ENCODE measurements at regions not wholly inside any gene's neighbourhood (a gene's known extent, or its start where the extent isn't known, plus 50 kb on each side); places are given as distances from the start of the nearest gene placed in this dataset.

- H3K27me3 ChIP-seq = no peaks in the 10 kb centered on the region
Measured at GRCh38 chr6:39998126-39998525, 63.9 kb upstream of the MOCS1 start.

GRCh38 chr6:39997101-39997635, 62.9 kb upstream of the MOCS1 start:
- Histone ChIP-seq H3K9me3 (ENCODE audit: low read depth) (no peaks in the 10 kb centered on the region), H3K4me1 (ENCODE audit: low read depth) (no peaks in the 10 kb centered on the region), H3K36me3 (no peaks in the 10 kb centered on the region), H3K27ac (no peak overlapping the region), H3K4me3 (no peak overlapping the region), H3K27me3 (no peaks in the 10 kb centered on the region)
- no peak for DNase-seq (ENCODE audit: low read depth in 1 of 2, low spot score in 1 of 2)
- no peak for TF ChIP-seq CTCF (IDR thresholded peaks at IDR 0.05; ENCODE audit: low read depth, low read length)

More at GRCh38 chr6:39998126-39998525, 63.9 kb upstream of the MOCS1 start:
- Histone ChIP-seq H3K4me3 (no peak overlapping the region), H3K27ac (no peak overlapping the region), H3K36me3 (no peaks in the 10 kb centered on the region), H3K9me3 (ENCODE audit: low read depth) (no peaks in the 10 kb centered on the region), H3K4me1 (ENCODE audit: low read depth) (no peaks in the 10 kb centered on the region)
- TF ChIP-seq CTCF (IDR thresholded peaks at IDR 0.05; ENCODE audit: low read depth, low read length) = no peak
- DNase-seq (ENCODE audit: low read depth in 1 of 2, low spot score in 1 of 2) = no peak

GRCh38 chr6:39995633-39996032, 61.4 kb upstream of the MOCS1 start:
- no peak for TF ChIP-seq CTCF (IDR thresholded peaks at IDR 0.05; ENCODE audit: low read depth, low read length)
- Histone ChIP-seq H3K27me3 (no peaks in the 10 kb centered on the region), H3K27ac (no peak overlapping the region), H3K4me3 (no peak overlapping the region), H3K9me3 (ENCODE audit: low read depth) (no peaks in the 10 kb centered on the region), H3K4me1 (ENCODE audit: low read depth) (no peaks in the 10 kb centered on the region), H3K36me3 (no peaks in the 10 kb centered on the region)
- DNase-seq (ENCODE audit: low read depth in 1 of 2, low spot score in 1 of 2) = no peak

GRCh38 chr6:39992861-39993622, 58.8 kb upstream of the MOCS1 start:
- peak in 1 of 2 donors; percentile 18 for DNase-seq (ENCODE audit: low read depth in 1 of 2, low spot score in 1 of 2)
- no peak for TF ChIP-seq CTCF (IDR thresholded peaks at IDR 0.05; ENCODE audit: low read depth, low read length)
- no peak overlapping the region for H3K27ac ChIP-seq
- no peaks in the 10 kb centered on the region for H3K9me3 ChIP-seq (ENCODE audit: low read depth)
- no peaks in the 10 kb centered on the region for H3K4me1 ChIP-seq (ENCODE audit: low read depth)
- H3K27me3 ChIP-seq = no peaks in the 10 kb centered on the region
- no peaks in the 10 kb centered on the region for H3K36me3 ChIP-seq
- no peak overlapping the region for H3K4me3 ChIP-seq

Measured in cardiac muscle cell (in vitro differentiated cells and primary cell).